Stimulated activated CD4-positive, alpha-beta T cell treated with anti-CD3 and anti-CD28 coated beads, TNF-alpha, amount 100 ng/mL, for 48 hours (primary cell): ENCODE measurements at regions not wholly inside any gene's neighbourhood (a gene's known extent, or its start where the extent isn't known, plus 50 kb on each side); places are given as distances from the start of the nearest gene placed in this dataset.
"Not testable (repeated sequence)": the region's sequence is repeated elsewhere in the genome, so short reads cannot be mapped to it uniquely, and the experiment has no call there.

Experiments used
- DNase-seq, 3 donors: peaks; one replicate each; pipeline ENCODE4 v3.0.0-alpha.2; 2020; ENCODE audit warnings: low read depth in 3 of 3

DNA sequence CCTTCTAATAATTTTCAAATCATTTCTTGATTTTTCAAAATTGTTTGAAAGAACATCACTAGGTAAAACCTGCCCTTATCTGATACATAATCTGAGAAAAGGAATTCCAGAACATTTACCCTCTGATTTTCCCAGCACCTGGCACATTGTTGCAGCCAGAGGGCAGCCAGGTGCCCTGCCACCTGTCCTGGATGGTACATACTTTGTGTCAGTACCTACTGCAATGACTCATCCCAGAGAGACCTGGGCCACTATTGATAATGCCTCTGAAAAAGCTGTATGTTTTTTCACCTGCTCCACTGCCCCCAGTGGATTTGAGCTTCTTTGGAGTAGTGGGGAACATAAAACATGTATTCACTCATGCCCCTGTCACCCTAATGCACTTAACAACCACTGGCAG is 648.9 kb upstream of the GBE1 start:
- DNase-seq, result no peak

DNA sequence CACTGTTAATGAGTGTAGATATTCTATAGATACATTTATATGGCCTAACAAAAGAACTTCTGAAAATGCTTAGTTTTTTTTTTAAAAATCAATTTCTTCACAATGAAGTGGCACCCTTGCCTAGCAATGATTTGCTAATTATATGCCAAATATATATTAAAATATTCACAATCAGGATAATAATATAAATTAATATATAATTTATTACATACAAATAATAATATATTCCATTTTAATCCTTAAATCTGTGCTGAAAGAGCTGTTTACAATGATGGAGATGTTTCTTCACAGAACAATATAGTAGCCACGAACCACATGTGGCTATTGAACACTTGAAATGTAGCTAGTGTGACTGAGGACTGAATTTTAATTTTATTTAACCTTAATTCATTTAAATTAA is 648.4 kb upstream of the GBE1 start:
- no peak for DNase-seq

DNA sequence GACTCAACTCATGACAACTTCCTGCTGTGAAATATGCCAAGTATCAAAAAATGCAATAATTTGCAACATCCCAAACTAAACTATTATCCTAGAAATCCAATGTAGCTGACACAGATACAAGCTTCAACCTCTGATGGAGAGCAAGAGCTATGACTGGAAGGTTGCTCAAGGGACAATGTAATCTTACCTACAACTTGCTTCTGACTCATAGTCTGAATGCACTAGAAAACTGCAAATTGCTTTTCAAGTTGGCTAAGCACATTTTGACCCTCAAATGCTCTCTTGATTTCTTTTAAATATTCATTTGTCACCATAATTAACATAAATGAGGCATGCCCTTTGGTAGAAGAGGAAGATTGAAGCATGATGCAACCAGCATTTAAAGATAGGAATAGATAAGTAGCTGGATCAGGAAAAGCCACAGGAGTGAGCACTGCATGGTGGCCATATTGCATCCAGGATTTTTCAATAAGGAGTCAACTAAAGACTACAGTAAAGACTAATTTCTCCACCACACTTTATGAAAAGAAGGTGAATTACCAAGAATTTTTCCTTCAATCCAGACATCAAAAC is 630.8 kb upstream of the GBE1 start:
- no peak for DNase-seq

DNA sequence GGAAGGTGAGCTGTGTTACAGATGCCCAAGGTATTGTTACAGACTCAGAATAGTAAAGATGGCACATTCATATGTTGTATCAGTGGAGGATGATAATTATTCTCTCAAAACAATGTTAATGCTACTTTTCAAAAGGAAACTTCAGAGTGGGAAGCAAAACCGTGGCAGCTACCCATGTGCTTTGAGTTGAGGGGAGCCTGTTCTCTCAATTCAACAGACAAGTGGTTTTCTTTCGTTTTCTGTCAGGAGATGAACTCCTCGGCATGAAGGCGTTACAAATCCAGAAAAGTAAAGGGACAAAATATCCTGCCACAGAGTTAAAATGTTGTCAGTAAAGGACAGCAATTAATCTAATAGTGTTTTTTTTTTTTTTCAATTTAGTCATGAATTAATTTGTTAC is 629.4 kb upstream of the GBE1 start:
- no peak for DNase-seq

DNA sequence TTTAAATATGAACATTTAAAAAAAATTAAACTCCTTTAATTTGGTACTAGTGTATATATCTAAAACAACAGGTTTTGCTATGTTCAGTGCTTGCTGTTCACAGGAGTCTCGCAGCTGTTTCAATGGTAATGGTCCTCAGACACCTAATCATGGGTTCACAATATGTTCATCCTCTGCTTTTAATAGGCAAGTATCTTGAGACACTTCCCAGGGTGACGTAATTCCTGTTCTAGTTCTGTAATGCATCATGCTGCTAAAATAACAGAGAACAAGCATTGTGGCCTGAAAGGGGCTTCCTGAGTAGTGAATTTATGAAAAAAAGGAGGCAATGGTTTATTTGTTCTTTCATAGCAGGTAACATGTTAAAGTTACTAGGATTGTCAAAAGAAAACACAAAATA is 625.2 kb upstream of the GBE1 start:
- no peak for DNase-seq

DNA sequence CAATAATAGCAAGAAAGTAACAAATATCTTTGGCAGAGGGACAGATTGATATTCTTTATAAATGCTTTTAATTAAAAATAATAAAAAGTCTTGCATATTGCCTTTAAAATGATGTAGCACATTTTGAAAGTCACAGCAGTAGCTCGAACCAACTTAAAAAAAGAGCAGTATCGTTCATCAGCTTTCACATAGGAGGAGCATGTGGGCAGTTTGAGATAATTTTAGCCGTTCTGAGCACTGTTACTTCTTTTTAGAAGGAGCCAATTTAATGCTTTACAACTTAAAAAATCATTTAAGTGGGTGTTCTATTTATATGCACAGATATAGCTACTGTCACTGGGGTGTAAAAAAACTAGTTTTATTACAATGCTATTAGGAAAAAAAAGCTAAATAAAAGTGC is 622.7 kb upstream of the GBE1 start:
- DNase-seq, result no peak

DNA sequence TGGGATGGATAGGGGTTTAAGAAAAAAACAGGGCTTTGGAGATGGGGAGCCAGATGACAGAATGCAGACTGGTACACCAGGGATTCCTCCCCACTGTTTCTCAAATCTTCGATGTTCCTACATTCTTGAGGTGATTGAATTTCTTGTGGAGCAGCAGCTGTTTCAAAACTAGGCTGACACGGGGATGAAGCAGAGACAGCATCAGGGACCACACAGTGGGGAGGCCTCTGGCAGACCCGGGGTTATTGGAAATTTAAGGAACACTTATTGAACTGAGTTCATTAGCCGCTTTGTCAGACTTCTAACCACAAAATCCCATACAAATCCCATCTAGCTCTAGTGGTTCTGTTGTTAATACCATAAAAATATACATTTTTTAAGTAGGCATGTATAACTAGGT is 621.4 kb upstream of the GBE1 start:
- DNase-seq, result no peak

DNA sequence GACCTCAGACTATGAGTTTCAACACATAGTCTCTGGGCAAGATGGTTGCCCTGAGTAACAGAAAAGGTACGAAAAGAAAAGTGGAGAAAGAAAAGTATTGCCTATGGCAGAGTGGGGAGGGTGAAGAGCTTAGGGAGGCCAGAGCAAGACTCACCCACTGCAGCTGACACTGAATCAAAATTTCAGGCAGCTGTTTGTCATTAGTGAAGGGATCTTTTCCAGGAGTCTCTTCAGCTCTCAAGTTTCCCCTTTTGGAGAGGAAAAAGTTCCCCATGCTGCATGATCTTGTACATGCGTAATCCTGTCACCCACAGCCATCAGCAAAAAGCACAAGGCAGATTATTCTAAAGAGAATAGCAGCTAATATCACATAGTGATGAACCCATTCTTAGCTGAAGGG is 616.9 kb upstream of the GBE1 start:
- DNase-seq, result no peak

DNA sequence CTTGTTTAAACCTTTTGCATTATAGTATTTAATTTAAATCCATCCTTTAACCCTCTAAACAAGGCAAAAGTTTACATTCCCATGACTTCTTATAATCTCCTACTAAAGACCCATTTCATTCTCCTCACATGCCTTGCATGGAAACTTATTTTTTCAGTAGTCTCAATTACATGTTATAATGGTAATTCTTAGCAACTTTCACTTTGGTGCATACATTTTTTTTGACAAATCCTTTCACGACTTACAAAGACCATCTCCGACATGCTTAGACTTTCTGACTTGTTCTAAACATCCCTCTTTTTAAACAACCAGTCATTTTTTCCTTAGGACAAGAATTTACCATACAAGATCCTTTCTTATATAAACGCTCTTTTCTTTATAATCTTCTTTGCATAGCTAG is 615.4 kb upstream of the GBE1 start:
- DNase-seq, result no peak

DNA sequence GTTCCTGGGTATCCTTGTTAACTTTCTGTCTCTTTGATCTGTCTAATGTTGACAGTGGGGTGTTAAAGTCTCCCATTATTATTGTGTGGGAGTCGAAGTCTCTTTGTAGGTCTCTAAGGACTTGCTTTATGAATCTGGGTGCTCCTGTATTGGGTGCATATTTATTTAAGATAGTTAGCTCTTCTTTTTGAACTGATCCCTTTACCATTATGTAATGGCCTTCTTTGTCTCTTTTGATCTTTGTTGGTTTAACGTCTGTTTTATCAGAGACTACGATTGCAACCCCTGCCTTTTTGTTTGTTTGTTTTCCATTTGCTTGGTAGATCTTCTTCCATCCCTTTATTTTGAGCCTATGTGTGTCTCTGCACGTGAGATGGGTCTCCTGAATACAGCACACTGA is 612.4 kb upstream of the GBE1 start:
- DNase-seq, result not testable (repeated sequence)

DNA sequence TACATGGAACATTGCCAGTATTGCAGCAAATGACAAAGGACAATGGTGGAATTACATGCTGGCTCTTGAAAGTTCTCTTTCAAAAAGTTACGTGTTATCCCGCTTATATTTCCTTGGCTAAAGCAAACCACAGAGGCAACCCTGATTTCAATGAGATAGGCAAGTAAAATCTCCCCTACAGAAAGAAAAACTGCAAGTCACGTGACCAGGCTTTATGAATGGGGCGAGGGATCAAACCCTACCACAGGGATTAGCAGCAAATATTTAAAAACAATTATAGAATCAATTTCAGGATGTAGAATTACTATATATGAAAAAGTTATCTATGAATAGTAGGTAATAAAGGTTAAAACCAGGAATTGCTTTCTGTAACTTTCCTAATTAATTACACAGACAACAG is 603.4 kb upstream of the GBE1 start:
- DNase-seq, result no peak

DNA sequence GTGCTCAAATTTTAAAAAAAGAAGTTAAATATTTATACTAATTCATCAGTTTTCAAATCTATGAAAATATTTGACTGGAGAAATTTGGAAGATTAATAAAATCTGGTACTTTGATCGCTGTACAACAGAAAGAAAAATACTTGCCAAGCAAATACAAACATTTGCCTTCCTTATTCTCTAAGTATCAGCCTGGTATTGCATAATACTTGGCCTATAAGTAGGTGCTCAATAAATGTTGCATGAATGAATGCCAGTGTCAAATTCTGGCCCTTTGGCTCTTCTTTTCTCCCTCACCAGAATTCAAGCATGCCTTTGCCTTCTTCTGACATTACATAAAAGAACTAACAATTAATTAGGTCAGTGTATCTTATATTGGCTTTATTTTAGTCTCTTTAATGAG is 601.7 kb upstream of the GBE1 start:
- no peak for DNase-seq

DNA sequence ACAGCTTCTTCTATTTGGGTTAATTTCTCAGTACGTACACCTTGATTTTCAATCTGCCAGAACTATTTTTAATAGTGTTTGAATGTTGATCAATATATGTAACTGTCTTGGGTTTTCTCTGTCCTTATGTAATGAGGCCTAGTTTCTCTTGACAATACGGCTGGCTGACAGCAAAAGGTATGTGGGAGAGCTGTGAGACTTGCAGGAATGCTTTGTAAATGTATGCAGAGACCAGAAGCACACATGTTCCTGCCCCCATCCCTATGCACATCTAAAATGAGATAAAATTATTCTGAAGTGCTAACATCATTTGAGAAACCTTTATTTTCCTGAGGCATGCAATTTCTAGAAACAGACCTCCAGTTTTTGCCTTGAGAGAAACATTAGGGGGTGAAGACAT is 593.8 kb upstream of the GBE1 start:
- no peak for DNase-seq

DNA sequence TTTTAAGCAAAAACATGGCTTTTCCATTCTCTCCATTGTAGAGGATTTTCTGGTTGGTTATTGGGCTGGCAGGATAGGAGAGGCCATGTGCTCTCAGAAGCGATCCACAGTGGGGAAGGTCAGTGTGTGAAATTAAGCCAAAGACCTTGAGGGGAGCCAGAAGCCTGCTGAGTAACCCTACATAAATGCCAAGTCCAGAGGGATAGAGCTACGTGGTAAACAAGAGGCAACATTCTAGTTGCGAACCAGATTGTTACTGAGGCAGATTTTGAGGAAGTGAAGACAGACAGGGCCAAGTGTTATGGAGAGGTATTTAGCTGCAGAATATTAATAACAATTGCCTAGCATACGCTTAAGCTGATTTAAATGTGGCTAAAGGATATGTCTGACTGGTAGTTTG is 592.8 kb upstream of the GBE1 start:
- DNase-seq, result no peak

DNA sequence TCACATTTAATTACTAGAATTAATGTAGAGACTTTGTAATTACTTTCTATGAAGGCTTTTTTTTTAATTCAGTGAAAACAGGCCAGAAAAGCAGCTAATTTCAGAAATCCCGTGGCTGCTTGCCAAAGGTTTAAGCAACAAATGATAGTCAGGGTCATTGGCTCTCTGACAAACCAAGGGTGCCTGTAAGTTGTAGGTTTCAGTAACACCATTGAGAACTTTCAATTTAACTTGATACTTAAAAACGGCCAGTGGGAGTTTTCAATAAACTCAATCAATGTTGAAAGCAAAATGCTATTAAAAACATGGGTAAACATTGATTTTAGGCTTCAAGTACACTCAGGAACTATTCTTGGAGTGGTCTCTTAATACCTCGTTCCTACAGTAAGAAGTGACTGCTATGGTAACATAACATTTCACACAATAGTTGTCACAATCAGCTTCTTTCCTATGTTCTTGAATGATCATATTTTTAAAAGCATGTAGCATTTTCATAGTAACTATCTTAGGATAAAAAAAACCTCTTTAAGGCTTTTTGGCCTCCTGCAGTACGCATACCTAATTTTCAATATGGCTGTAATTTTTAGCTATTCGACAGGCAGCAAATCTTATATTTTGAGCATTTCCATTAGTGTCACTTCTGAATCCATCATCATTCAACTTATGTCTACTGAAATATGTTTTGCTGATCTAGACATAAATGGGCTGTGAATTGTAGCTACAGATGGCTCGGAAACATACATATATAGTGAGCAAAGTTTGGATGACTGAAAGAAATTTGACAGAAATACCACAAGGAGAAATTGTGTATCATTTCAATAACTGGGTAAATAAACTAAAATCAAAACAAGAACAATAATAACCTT is 592.1 kb upstream of the GBE1 start:
- DNase-seq, result no peak

DNA sequence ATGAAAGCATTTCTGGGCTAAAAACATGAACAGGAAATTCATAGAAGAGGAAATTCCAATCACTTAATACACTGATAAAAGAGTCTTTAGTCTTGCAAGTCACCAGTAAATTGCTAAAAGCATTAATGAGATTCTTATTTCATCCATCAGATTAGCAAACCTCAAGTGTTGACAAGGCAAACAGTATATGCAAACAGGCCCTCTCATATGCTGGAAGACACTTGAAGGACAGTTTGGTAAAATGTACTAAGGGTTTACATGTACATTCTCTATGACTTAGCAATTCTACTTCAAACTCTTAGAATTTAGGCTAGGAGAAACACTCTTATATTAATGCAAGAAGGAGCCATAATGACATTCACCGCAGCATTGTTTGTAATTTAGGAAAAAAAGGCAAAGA is 586.1 kb upstream of the GBE1 start:
- DNase-seq, result no peak

DNA sequence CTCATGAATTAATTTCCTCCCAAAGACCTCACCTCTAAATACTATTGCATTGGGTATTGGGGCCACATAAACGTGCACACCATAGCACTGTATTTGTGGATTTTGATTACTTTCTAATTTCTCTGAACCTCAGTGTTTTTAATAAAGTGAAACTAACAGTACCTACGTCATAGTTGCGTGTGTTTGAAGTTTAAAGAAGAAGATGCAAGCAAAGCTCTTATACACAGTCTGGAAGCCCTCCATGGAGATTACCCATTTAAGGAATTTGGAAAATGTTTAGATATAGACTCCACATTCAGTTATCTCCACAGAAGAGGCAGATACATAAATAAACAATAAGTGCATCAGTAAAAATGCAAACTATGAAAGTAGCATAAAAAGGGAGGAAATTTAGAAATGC is 581.1 kb upstream of the GBE1 start:
- DNase-seq, result no peak

DNA sequence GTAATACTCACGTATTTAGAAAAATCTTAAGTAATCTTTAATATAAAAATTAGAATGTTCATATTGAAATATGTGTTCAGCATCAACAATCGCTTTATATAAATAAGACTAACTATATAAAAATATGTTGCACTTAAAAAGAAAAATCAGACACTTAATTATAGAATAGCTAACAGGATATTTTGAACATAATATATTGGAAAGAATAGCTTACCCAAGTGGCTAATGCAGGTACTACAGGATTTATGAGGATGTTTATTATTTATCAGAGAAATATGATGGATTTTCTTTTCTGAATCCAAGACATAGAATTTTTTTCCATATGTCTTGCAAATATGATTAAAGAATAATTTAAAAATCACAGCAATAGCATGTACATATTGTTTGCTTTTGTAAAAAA is 567.9 kb upstream of the GBE1 start:
- DNase-seq, result no peak

DNA sequence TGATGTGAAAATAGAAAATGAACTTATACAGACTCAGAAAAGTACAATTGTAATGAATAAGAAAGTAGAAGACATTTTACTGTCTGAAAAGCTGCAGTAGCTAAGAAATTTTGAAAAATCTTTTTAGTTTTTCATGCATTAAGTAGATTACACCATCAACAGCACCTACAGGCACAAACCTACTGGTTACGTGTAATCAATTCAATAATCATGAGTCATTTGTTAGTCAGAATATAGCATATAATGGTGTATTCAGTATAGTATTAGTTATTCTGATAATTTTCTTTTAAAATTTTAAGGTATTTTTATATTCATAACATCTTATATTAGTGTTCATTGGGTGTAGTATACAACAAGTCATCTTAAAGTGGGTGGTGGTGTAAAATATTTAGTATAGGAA is 550.5 kb upstream of the GBE1 start:
- DNase-seq, result no peak

DNA sequence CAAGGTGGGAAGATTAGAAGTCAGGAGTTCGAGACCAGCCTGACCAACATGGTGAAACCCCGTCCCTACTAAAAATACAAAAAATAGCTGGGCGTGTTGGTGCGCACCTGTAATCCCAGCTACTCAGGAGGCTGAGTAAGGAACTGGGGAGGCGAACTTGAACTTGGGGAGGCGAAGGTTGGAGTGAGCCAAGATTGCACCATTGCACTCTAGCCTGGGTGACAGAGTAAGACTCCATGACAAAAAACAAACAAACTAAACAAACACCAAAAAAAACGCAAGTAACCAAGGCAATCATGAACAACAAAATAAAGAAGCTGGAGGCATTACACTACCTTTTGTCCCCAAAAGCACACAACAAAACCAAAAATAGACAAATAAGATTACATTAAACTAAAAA is 547.3 kb upstream of the GBE1 start:
- no peak for DNase-seq

DNA sequence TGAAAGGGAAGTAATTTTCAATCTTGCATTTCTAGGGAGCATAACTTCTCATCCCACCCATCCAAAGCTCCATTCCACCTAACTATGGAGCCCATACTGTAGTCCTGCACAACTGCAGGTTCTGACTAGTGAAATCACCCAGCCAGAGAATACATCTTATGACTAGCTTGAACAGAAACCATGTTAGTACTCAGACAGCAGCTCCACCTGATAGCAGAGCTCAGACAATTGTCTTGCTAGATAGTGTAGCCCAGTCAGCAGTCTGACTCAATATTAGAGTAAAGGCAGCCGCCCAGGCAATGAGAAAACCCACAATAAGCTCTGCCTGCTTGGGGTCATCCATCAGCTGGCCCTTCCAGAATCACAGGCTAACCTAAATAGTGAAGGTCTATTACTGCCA is 544.7 kb upstream of the GBE1 start:
- DNase-seq, result no peak

DNA sequence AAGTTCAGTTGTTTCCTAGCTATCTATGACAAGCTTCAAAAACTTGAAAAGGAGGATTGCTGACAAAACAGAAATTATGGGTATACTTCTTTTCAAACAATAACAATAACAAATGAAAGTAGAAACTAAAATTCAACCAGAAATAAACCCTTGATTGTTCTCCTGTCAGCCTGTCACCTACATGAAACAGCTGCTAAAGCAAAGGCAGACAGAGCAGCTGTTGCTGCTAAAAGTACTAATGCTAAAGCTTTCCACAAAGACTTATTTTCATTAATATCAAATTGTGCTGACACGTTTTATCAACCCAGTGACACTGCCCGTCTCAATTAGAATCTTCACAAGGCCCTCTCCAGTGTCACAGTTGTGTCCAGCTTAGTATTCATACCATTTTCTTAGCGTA is 533.2 kb upstream of the GBE1 start:
- no peak for DNase-seq

DNA sequence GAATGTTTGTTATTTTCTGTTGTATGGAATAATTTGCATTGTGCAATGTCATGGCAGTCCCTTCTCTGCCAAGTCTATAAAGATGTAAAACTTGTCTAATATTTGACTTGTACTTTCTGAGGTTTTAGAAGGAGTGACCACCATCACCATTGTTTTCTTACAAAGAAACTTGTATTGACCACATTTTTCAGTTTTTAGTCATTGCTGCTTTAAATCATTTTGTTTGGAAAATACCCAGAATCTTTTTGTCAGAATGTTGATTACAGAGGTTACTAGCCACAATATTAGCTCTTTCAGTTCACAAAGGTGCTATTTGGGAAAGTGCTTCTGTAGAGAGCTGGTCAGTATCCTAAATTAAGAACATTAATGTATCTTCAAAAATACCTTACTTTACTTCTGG is 532.4 kb upstream of the GBE1 start:
- no peak for DNase-seq

DNA sequence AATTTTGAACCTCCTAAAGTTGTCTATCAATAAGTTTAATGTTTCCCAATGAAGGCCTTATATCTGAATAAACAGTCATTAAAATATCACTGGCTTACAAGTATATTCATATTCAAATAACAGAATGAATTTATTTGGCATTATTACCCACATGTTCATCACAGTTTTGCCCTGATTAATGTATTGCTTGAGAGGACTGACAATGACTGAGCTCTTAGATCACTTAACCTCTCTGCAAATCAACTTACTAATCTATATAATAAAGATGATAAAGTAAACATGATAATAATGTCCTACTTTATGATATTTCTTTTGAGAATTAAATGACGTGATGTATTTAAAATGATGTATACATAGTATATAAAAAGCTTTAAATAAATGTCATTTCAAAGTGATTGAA is 532.0 kb upstream of the GBE1 start:
- no peak for DNase-seq
